IMR-90 (cell line): ENCODE measurements at regions not wholly inside any gene's neighbourhood (a gene's known extent, or its start where the extent isn't known, plus 50 kb on each side); places are given as distances from the start of the nearest gene placed in this dataset.

Source experiments
- ATAC-seq: fragments of 200-7000 bp; cut with Tn5 transposase; 2 replicates; pipeline ENCODE4 v1.9.1; 2020; ENCODE audit warnings: low read depth, mild to moderate bottlenecking, moderate library complexity
- BruUV-seq: library from RNA; stranded (reverse); fragments of 400-500 nt; replicated peaks from 2 replicates; lab custom pipeline; 2021; lab: Mats Ljungman, UMichigan
- CTCF ChIA-PET: fragments of 300-600 bp; formaldehyde crosslinking; extraction: SDS; loops from one replicate; lab custom pipeline; 2021; ENCODE audit warnings: antibody characterized with exemption; lab: Yijun Ruan, JAX
- POLR2A ChIA-PET: fragments of 300-600 bp; sonication (Branson Sonifier 250); formaldehyde crosslinking; loops from one replicate; lab custom pipeline; 2022; ENCODE audit warnings: antibody characterized with exemption; ENCODE audit not compliant: unreplicated experiment; lab: Charles Lee
- DNase-seq: peaks from one replicate; pipeline ENCODE4 v3.0.0; 2013
- H2AFZ ChIP-seq: replicated peaks from 2 replicates; pipeline ENCODE3; 2013; ENCODE audit warnings: low read length, mild to moderate bottlenecking; ENCODE audit not compliant: poor library complexity
- H2AK5ac ChIP-seq: 2 replicates; pipeline ENCODE4 v1.6.1; 2013; ENCODE audit warnings: low read depth, low read length, inconsistent platforms
- H2AK9ac ChIP-seq: replicated peaks from 2 replicates; pipeline ENCODE3; 2013; ENCODE audit warnings: mild to moderate bottlenecking, low read depth, low read length, moderate library complexity; ENCODE audit not compliant: poor library complexity
- H2BK120ac ChIP-seq: 2 replicates; pipeline ENCODE4 v1.6.1; 2013; ENCODE audit warnings: low read depth, low read length, inconsistent platforms
- H2BK15ac ChIP-seq: 3 replicates; pipeline ENCODE4 v1.6.1; 2013; ENCODE audit warnings: low read depth, low read length, inconsistent platforms
- H2BK20ac ChIP-seq: 2 replicates; pipeline ENCODE4 v1.6.1; 2013; ENCODE audit warnings: low read depth, mild to moderate bottlenecking, inconsistent platforms, low read length, moderate library complexity
- H2BK5ac ChIP-seq: 2 replicates; pipeline ENCODE4 v1.6.1; 2013; ENCODE audit warnings: mild to moderate bottlenecking, low read depth, low read length, inconsistent platforms; ENCODE audit not compliant: poor library complexity, severe bottlenecking
- H3K14ac ChIP-seq: replicated peaks from 2 replicates; pipeline ENCODE4 v1.6.1; 2013; ENCODE audit warnings: low read depth, low read length, inconsistent platforms
- H3K18ac ChIP-seq: 2 replicates; pipeline ENCODE4 v1.6.1; 2013; ENCODE audit warnings: low read depth, low read length, control low read depth
- H3K23ac ChIP-seq: 2 replicates; pipeline ENCODE4 v1.6.1; 2013; ENCODE audit warnings: low read depth, low read length, inconsistent platforms
- H3K27ac ChIP-seq: 2 replicates; pipeline ENCODE4 v1.5.1; 2013; ENCODE audit warnings: mild to moderate bottlenecking, control low read depth, low read length; ENCODE audit not compliant: insufficient read depth
- H3K27me3 ChIP-seq: 2 replicates; pipeline ENCODE4 v1.6.1; 2013; ENCODE audit warnings: low read length; ENCODE audit not compliant: control insufficient read depth, insufficient read depth
- H3K36me3 ChIP-seq: 2 replicates; pipeline ENCODE4 v1.6.1; 2013; ENCODE audit warnings: low read length, mixed read lengths; ENCODE audit not compliant: control insufficient read depth, insufficient read depth
- H3K4ac ChIP-seq: 2 replicates; pipeline ENCODE4 v1.6.1; 2013; ENCODE audit warnings: low read depth, low read length, inconsistent platforms
- H3K4me1 ChIP-seq: 2 replicates; pipeline ENCODE4 v1.6.1; 2013; ENCODE audit warnings: low read length, mixed read lengths; ENCODE audit not compliant: control insufficient read depth, insufficient read depth
- H3K4me2 ChIP-seq: 2 replicates; pipeline ENCODE4 v1.6.1; 2013; ENCODE audit warnings: low read depth, mild to moderate bottlenecking, control low read depth, low read length, moderate library complexity
- H3K4me3 ChIP-seq: 2 replicates; pipeline ENCODE4 v1.5.1; 2013; ENCODE audit warnings: low read depth, mild to moderate bottlenecking, control low read depth, low read length, moderate library complexity; ENCODE audit not compliant: insufficient read depth
- H3K56ac ChIP-seq: 2 replicates; pipeline ENCODE4 v1.6.1; 2013; ENCODE audit warnings: low read length, inconsistent platforms; ENCODE audit not compliant: insufficient read depth; ENCODE audit errors: extremely low read depth
- H3K79me1 ChIP-seq, 2 experiments: 2 replicates each; pipeline ENCODE4 v1.6.1; 2013; ENCODE audit warnings: low read length in 2 of 2, inconsistent platforms in 1 of 2, low read depth in 1 of 2
- H3K9ac ChIP-seq: 2 replicates; pipeline ENCODE4 v1.6.1; 2013; ENCODE audit warnings: low read depth, low read length, control low read depth
- H3K9me1 ChIP-seq: 2 replicates; pipeline ENCODE4 v1.6.1; 2013; ENCODE audit warnings: low read length, inconsistent platforms; ENCODE audit not compliant: insufficient read depth
- H3K9me3 ChIP-seq: 2 replicates; pipeline ENCODE4 v1.6.1; 2013; ENCODE audit warnings: low read length; ENCODE audit not compliant: control insufficient read depth, insufficient read depth
- H4K20me1 ChIP-seq: 2 replicates; pipeline ENCODE4 v1.6.1; 2013; ENCODE audit warnings: low read length, inconsistent platforms; ENCODE audit not compliant: insufficient read depth
- H4K5ac ChIP-seq: 2 replicates; pipeline ENCODE4 v1.6.1; 2013; ENCODE audit warnings: mild to moderate bottlenecking, low read depth, low read length, control low read depth
- H4K8ac ChIP-seq, 2 experiments: 2 replicates each; pipeline ENCODE4 v1.6.1; 2013; ENCODE audit warnings: low read depth in 2 of 2, low read length in 2 of 2, control low read depth in 1 of 2, inconsistent platforms in 1 of 2
- H4K91ac ChIP-seq: 2 replicates; pipeline ENCODE4 v1.6.1; 2013; ENCODE audit warnings: low read depth, low read length, inconsistent platforms; ENCODE audit not compliant: insufficient read depth
- BHLHE40 ChIP-seq: fragments of 150-350 bp; IDR thresholded peaks from 2 replicates; pipeline ENCODE4 v1.6.1; 2016; ENCODE audit warnings: mild to moderate bottlenecking, low read depth, low read length
- CEBPB ChIP-seq: IDR thresholded peaks from 2 replicates; pipeline ENCODE4 v1.6.1; 2012; ENCODE audit warnings: low read depth, low read length, improper control_type of control experiment
- CHD1 ChIP-seq: IDR thresholded peaks from 2 replicates; pipeline ENCODE4 v1.6.1; 2012; ENCODE audit warnings: low read depth, low read length, improper control_type of control experiment
- FOS ChIP-seq: fragments of 150-350 bp; IDR thresholded peaks from 2 replicates; pipeline ENCODE4 v1.6.1; 2016; ENCODE audit warnings: low read depth, low read length
- MAFK ChIP-seq: IDR thresholded peaks from 2 replicates; pipeline ENCODE4 v1.6.1; 2012; ENCODE audit warnings: low read depth, low read length, improper control_type of control experiment
- MAZ ChIP-seq: IDR thresholded peaks from 2 replicates; pipeline ENCODE4 v1.6.1; 2012; ENCODE audit warnings: low read depth, mild to moderate bottlenecking, low read length, improper control_type of control experiment, moderate library complexity, borderline replicate concordance
- MXI1 ChIP-seq: IDR thresholded peaks from 2 replicates; pipeline ENCODE4 v1.6.1; 2012; ENCODE audit warnings: low read depth, mild to moderate bottlenecking, low read length, moderate library complexity, borderline replicate concordance
- NFE2L2 ChIP-seq: fragments of 150-350 bp; IDR thresholded peaks from 2 replicates; pipeline ENCODE4 v1.6.1; 2016; ENCODE audit warnings: low read depth, mild to moderate bottlenecking, low read length
- POLR2A ChIP-seq: IDR thresholded peaks from 2 replicates; pipeline ENCODE4 v1.6.1; 2012; ENCODE audit warnings: mild to moderate bottlenecking, low read depth, low read length
- RAD21 ChIP-seq: IDR thresholded peaks from 2 replicates; pipeline ENCODE4 v1.6.1; 2012; ENCODE audit warnings: low read length, improper control_type of control experiment
- RCOR1 ChIP-seq: IDR thresholded peaks from 2 replicates; pipeline ENCODE4 v1.6.1; 2012; ENCODE audit warnings: mild to moderate bottlenecking, low read length, improper control_type of control experiment; ENCODE audit not compliant: insufficient replicate concordance
- RFX5 ChIP-seq: IDR thresholded peaks from 2 replicates; pipeline ENCODE4 v1.8.0; 2012; ENCODE audit warnings: low read depth, mild to moderate bottlenecking, low read length, moderate library complexity
- SMC3 ChIP-seq: fragments of 150-350 bp; IDR thresholded peaks from 2 replicates; pipeline ENCODE4 v1.6.1; 2016; ENCODE audit warnings: low read depth, mild to moderate bottlenecking, antibody characterized with exemption, low read length, moderate library complexity
- WGBS, 2 experiments: methylation state at CpG; one replicate each; pipeline versions ENCODE4 v1.1.5 to v1.1.7; 2013; ENCODE audit warnings: missing lambda C conversion rate in 2 of 2; ENCODE audit not compliant: insufficient read length in 1 of 2; ENCODE audit errors: extremely low coverage in 2 of 2; 5-methylcytosine and 5-hydroxymethylcytosine counted together
- dilution Hi-C: fragments of 300-500 bp; cut with HindIII; formaldehyde crosslinking; loops from one replicate; pipeline ENCODE4 v1.14.3; 2018; ENCODE audit warnings: low sequenced_read_pairs; ENCODE audit not compliant: unreplicated experiment
- in situ Hi-C: fragments of 300-500 bp; cut with MboI; formaldehyde crosslinking; loops from 3 replicates; pipeline ENCODE4 v1.14.3; 2019; ENCODE audit warnings: low sequenced_read_pairs, inconsistent platforms, mixed read lengths
- intact Hi-C: fragments of 100-400 bp; cut with micrococcal nuclease; formaldehyde crosslinking; loops from 2 replicates; pipeline ENCODE4 v1.10.0; 2022
- TF ChIP-seq, protein P1 (sequence below): fragments of 150-350 bp; IDR thresholded peaks from 2 replicates; pipeline ENCODE4 v1.6.1; 2017; ENCODE audit warnings: mild to moderate bottlenecking, antibody characterized with exemption, low read length, low read depth
- TF ChIP-seq, protein P2 (sequence below): conservative IDR thresholded peaks from 2 replicates; pipeline ENCODE4 v1.5.1; 2012; ENCODE audit warnings: mild to moderate bottlenecking, low read depth, low read length, improper control_type of control experiment
- TF ChIP-seq, protein P3 (sequence below): fragments of 150-350 bp; IDR thresholded peaks from 2 replicates; pipeline ENCODE4 v1.6.1; 2016; ENCODE audit warnings: low read depth, mild to moderate bottlenecking, low read length, moderate library complexity, borderline replicate concordance

DNA sequence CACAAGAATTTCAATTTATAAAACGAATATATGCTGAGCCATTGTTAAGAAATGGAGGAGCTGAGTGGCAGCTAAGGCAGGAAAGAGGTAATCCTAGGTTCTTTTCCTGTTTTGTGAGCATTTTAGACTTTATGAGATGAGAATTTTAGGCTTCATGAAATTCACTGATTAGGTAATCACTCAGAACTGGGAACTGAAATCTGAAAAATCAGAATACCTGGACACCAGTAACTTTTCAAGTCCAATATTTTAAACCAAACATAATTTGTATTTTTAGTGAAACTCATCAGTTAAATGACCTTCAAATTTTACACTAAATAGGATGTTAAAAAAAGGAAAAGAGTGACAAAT is 389.9 kb downstream of the HTR1B start:
- no peak overlapping the region for H2BK120ac ChIP-seq
- no peaks in the 10 kb centered on the region for H3K36me3 ChIP-seq
- H3K9me1 ChIP-seq: no peaks in the 10 kb centered on the region
- H3K4me2 ChIP-seq: no peak overlapping the region
- no peak overlapping the region for H2BK15ac ChIP-seq
- POLR2A ChIA-PET: no interaction called here
- in situ Hi-C loops (no loop called here), intact Hi-C loops (no loop called here), dilution Hi-C loops (no loop called here)
- no peak overlapping the region for H3K9ac ChIP-seq
- no peak overlapping the region for H2AK9ac ChIP-seq
- no peak overlapping the region for H4K5ac ChIP-seq
- H2BK20ac ChIP-seq: no peak overlapping the region
- no CpG with 5 or more reads among the region's 1 CpG for WGBS, 2 experiments
- H3K23ac ChIP-seq: no peak overlapping the region
- peaks cover 2% of the 10 kb centered on the region; the same call in 1 of the 2 replicates for H3K9me3 ChIP-seq
- no peak overlapping the region for H3K18ac ChIP-seq
- no peak overlapping the region for H2AK5ac ChIP-seq
- H3K27me3 ChIP-seq: no peaks in the 10 kb centered on the region
- CTCF ChIA-PET: no interaction called here
- H3K56ac ChIP-seq: no peak overlapping the region
- H3K79me1 ChIP-seq: no peaks in the 10 kb centered on the region
- no peak overlapping the region for H4K8ac ChIP-seq
- H3K14ac ChIP-seq: no peak overlapping the region
- H2AFZ ChIP-seq: no peak overlapping the region
- no TSS peak for BruUV-seq
- no peak overlapping the region for H3K4ac ChIP-seq
- no peaks in the 10 kb centered on the region for H3K4me1 ChIP-seq
- DNase-seq (no peak), ATAC-seq (no peak)
- no peaks in the 10 kb centered on the region for H4K20me1 ChIP-seq
- H3K4me3 ChIP-seq: no peak overlapping the region
- no peak overlapping the region for H2BK5ac ChIP-seq
- no peak overlapping the region for H3K27ac ChIP-seq
- H4K91ac ChIP-seq: no peak overlapping the region
- TF ChIP-seq CEBPB (no peak), BHLHE40 (no peak), MXI1 (no peak), RFX5 (no peak), FOS (no peak), NFE2L2 (no peak), RAD21 (no peak), RCOR1 (no peak), CHD1 (no peak), MAZ (no peak), POLR2A (no peak), SMC3 (no peak), MAFK (no peak)
- TF ChIP-seq, protein P1, sequence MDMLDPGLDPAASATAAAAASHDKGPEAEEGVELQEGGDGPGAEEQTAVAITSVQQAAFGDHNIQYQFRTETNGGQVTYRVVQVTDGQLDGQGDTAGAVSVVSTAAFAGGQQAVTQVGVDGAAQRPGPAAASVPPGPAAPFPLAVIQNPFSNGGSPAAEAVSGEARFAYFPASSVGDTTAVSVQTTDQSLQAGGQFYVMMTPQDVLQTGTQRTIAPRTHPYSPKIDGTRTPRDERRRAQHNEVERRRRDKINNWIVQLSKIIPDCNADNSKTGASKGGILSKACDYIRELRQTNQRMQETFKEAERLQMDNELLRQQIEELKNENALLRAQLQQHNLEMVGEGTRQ: no peak
- TF ChIP-seq, protein P2, sequence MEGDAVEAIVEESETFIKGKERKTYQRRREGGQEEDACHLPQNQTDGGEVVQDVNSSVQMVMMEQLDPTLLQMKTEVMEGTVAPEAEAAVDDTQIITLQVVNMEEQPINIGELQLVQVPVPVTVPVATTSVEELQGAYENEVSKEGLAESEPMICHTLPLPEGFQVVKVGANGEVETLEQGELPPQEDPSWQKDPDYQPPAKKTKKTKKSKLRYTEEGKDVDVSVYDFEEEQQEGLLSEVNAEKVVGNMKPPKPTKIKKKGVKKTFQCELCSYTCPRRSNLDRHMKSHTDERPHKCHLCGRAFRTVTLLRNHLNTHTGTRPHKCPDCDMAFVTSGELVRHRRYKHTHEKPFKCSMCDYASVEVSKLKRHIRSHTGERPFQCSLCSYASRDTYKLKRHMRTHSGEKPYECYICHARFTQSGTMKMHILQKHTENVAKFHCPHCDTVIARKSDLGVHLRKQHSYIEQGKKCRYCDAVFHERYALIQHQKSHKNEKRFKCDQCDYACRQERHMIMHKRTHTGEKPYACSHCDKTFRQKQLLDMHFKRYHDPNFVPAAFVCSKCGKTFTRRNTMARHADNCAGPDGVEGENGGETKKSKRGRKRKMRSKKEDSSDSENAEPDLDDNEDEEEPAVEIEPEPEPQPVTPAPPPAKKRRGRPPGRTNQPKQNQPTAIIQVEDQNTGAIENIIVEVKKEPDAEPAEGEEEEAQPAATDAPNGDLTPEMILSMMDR: no peak
- TF ChIP-seq, protein P3, sequence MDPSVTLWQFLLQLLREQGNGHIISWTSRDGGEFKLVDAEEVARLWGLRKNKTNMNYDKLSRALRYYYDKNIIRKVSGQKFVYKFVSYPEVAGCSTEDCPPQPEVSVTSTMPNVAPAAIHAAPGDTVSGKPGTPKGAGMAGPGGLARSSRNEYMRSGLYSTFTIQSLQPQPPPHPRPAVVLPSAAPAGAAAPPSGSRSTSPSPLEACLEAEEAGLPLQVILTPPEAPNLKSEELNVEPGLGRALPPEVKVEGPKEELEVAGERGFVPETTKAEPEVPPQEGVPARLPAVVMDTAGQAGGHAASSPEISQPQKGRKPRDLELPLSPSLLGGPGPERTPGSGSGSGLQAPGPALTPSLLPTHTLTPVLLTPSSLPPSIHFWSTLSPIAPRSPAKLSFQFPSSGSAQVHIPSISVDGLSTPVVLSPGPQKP: no peak
